ENCODE measurements at regions not wholly inside any gene's neighbourhood (a gene's known extent, or its start where the extent isn't known, plus 50 kb on each side); places are given as distances from the start of the nearest gene placed in this dataset.

DNA sequence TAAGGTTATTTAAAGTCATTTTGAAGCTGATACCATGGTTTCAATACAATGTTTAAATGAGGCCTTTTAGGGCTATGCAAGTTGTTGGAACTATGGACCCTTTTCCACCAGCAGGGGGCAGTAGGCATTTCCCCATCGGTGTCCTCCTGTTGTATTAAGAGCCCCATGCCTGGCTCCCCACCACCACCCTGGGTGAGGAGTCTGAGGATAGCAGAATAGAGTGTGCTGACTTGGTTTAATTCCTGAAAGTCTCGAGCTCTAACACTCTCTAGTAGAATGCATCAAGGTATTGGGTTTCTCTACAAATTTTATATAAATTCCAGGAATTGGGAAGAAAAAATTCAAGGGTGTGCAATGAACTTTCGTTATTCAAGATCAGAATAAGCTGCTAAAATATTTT, 234.8 kb upstream of the JADE1 start:
- Histone ChIP-seq H3K27ac (ENCODE audit: extremely low read depth, low read depth, low read length) (no peak overlapping the region), H3K9me3 (ENCODE audit: control insufficient read depth, insufficient read depth, low read depth, low read length) (no peaks in the 10 kb centered on the region), H3K36me3 (ENCODE audit: control insufficient read depth in 2 of 2, insufficient read depth in 1 of 2, low read length in 2 of 2) (no peaks in the 10 kb centered on the region), H3K4me3 (ENCODE audit: low read depth, low read length) (no peak overlapping the region), H3K4me1 (ENCODE audit: control insufficient read depth, insufficient read depth, low read length) (no peaks in the 10 kb centered on the region)
- ChIA-PET POLR2A (interaction anchor here (1.4 kb wide), 1 partner anchor 237 kb away, joined by 3 read pairs; no protein-coding TSS in a partner anchor), CTCF (interaction anchor here (0.5 to 2.0 kb wide), 28 partner anchors 9 to 460 kb away, joined by 3 to 8 read pairs (median 4); no protein-coding TSS in a partner anchor)
- no peak for TF ChIP-seq MZF1 (tag by site-specific recombination; IDR thresholded peaks at IDR 0.05; ENCODE audit: borderline replicate concordance)
- TF ChIP-seq ZNF311 (tag by site-specific recombination; IDR thresholded peaks at IDR 0.05; ENCODE audit: borderline replicate concordance), result no peak
- peak; percentile 36 for TF ChIP-seq ZNF654 (tag by site-specific recombination; IDR thresholded peaks at IDR 0.05; ENCODE audit: low read depth)
- TF ChIP-seq ZNF239 (tag by site-specific recombination; IDR thresholded peaks at IDR 0.05), result no peak

GRCh38 chr4:128573781-128574508, 235.6 kb upstream of the JADE1 start:
- POLR2A ChIA-PET, result no interaction called here

GRCh38 chr4:128572778-128573241, 236.7 kb upstream of the JADE1 start:
- Histone ChIP-seq H3K27ac (ENCODE audit: extremely low read depth, low read depth, low read length) (no peak overlapping the region), H3K36me3 (ENCODE audit: control insufficient read depth in 2 of 2, insufficient read depth in 1 of 2, low read length in 2 of 2) (no peaks in the 10 kb centered on the region), H3K9me3 (ENCODE audit: control insufficient read depth, insufficient read depth, low read depth, low read length) (no peaks in the 10 kb centered on the region), H3K4me1 (ENCODE audit: control insufficient read depth, insufficient read depth, low read length) (no peaks in the 10 kb centered on the region), H3K4me3 (ENCODE audit: low read depth, low read length) (no peak overlapping the region)
- POLR2A ChIA-PET, result no interaction called here
- CTCF ChIA-PET, result interaction anchor here (0.7 to 2.0 kb wide), 3 partner anchors 21 to 119 kb away, joined by 3 to 7 read pairs (median 4); no protein-coding TSS in a partner anchor
- TF ChIP-seq SCRT2 (tag by site-specific recombination; IDR thresholded peaks at IDR 0.05) (no peak), ZBTB48 (tag by site-specific recombination; IDR thresholded peaks at IDR 0.05) (no peak), ZNF777 (tag by site-specific recombination; IDR thresholded peaks at IDR 0.05; ENCODE audit: borderline replicate concordance) (no peak), OVOL3 (tag by site-specific recombination; IDR thresholded peaks at IDR 0.05) (no peak), ZNF433 (tag by site-specific recombination; IDR thresholded peaks at IDR 0.05; ENCODE audit: low read depth) (no peak), ZNF555 (tag by site-specific recombination; conservative IDR thresholded peaks at IDR 0.05) (no peak), ZNF2 (tag by site-specific recombination; IDR thresholded peaks at IDR 0.05) (no peak)
- TF ChIP-seq, protein P1, sequence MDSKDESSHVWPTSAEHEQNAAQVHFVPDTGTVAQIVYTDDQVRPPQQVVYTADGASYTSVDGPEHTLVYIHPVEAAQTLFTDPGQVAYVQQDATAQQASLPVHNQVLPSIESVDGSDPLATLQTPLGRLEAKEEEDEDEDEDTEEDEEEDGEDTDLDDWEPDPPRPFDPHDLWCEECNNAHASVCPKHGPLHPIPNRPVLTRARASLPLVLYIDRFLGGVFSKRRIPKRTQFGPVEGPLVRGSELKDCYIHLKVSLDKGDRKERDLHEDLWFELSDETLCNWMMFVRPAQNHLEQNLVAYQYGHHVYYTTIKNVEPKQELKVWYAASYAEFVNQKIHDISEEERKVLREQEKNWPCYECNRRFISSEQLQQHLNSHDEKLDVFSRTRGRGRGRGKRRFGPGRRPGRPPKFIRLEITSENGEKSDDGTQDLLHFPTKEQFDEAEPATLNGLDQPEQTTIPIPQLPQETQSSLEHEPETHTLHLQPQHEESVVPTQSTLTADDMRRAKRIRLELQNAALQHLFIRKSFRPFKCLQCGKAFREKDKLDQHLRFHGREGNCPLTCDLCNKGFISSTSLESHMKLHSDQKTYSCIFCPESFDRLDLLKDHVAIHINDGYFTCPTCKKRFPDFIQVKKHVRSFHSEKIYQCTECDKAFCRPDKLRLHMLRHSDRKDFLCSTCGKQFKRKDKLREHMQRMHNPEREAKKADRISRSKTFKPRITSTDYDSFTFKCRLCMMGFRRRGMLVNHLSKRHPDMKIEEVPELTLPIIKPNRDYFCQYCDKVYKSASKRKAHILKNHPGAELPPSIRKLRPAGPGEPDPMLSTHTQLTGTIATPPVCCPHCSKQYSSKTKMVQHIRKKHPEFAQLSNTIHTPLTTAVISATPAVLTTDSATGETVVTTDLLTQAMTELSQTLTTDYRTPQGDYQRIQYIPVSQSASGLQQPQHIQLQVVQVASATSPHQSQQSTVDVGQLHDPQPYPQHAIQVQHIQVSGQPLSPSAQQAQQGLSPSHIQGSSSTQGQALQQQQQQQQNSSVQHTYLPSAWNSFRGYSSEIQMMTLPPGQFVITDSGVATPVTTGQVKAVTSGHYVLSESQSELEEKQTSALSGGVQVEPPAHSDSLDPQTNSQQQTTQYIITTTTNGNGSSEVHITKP (tag by site-specific recombination; IDR thresholded peaks at IDR 0.05), result no peak

More at GRCh38 chr4:128573781-128574508, 235.6 kb upstream of the JADE1 start:
- H3K27ac ChIP-seq (ENCODE audit: extremely low read depth, low read depth, low read length), result no peak overlapping the region
- no peak overlapping the region for H3K4me3 ChIP-seq (ENCODE audit: low read depth, low read length)
- no peaks in the 10 kb centered on the region for H3K4me1 ChIP-seq (ENCODE audit: control insufficient read depth, insufficient read depth, low read length)
- CTCF ChIA-PET, result interaction anchor here (0.5 to 2.0 kb wide), 25 partner anchors 8 to 460 kb away, joined by 3 to 8 read pairs (median 4); no protein-coding TSS in a partner anchor
- H3K9me3 ChIP-seq (ENCODE audit: control insufficient read depth, insufficient read depth, low read depth, low read length), result no peaks in the 10 kb centered on the region
- no peaks in the 10 kb centered on the region for H3K36me3 ChIP-seq (ENCODE audit: control insufficient read depth in 2 of 2, insufficient read depth in 1 of 2, low read length in 2 of 2)
- no peak for TF ChIP-seq ZNF544 (tag by site-specific recombination; IDR thresholded peaks at IDR 0.05)
- TF ChIP-seq ZNF202 (tag by site-specific recombination; IDR thresholded peaks at IDR 0.05; ENCODE audit: borderline replicate concordance), result no peak

- ChIA-PET CTCF (no interaction called here), POLR2A (no interaction called here)
- no peak overlapping the region for H3K27ac ChIP-seq (ENCODE audit: extremely low read depth, low read depth, low read length)
- H3K36me3 ChIP-seq (ENCODE audit: control insufficient read depth in 2 of 2, insufficient read depth in 1 of 2, low read length in 2 of 2), result no peaks in the 10 kb centered on the region
- H3K9me3 ChIP-seq (ENCODE audit: control insufficient read depth, insufficient read depth, low read depth, low read length), result no peaks in the 10 kb centered on the region
- no peak overlapping the region for H3K4me3 ChIP-seq (ENCODE audit: low read depth, low read length)
- no peaks in the 10 kb centered on the region for H3K4me1 ChIP-seq (ENCODE audit: control insufficient read depth, insufficient read depth, low read length)
- TF ChIP-seq ZNF707 (tag by site-specific recombination; IDR thresholded peaks at IDR 0.05), result no peak
- no peak for TF ChIP-seq ZBTB1 (tag by site-specific recombination; IDR thresholded peaks at IDR 0.05)
- TF ChIP-seq SP2 (tag by site-specific recombination; IDR thresholded peaks at IDR 0.05), result no peak
- TF ChIP-seq, protein P2, sequence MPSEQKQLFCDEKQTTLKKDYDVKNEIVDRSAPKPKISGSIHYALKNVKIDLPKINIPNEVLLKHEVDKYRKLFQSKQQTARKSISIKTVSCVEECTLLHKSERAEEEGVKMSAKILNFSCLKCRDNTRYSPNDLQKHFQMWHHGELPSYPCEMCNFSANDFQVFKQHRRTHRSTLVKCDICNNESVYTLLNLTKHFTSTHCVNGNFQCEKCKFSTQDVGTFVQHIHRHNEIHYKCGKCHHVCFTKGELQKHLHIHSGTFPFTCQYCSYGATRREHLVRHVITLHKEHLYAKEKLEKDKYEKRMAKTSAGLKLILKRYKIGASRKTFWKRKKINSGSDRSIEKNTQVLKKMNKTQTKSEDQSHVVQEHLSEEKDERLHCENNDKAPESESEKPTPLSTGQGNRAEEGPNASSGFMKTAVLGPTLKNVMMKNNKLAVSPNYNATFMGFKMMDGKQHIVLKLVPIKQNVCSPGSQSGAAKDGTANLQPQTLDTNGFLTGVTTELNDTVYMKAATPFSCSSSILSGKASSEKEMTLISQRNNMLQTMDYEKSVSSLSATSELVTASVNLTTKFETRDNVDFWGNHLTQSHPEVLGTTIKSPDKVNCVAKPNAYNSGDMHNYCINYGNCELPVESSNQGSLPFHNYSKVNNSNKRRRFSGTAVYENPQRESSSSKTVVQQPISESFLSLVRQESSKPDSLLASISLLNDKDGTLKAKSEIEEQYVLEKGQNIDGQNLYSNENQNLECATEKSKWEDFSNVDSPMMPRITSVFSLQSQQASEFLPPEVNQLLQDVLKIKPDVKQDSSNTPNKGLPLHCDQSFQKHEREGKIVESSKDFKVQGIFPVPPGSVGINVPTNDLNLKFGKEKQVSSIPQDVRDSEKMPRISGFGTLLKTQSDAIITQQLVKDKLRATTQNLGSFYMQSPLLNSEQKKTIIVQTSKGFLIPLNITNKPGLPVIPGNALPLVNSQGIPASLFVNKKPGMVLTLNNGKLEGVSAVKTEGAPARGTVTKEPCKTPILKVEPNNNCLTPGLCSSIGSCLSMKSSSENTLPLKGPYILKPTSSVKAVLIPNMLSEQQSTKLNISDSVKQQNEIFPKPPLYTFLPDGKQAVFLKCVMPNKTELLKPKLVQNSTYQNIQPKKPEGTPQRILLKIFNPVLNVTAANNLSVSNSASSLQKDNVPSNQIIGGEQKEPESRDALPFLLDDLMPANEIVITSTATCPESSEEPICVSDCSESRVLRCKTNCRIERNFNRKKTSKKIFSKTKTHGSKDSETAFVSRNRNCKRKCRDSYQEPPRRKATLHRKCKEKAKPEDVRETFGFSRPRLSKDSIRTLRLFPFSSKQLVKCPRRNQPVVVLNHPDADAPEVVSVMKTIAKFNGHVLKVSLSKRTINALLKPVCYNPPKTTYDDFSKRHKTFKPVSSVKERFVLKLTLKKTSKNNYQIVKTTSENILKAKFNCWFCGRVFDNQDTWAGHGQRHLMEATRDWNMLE (tag by site-specific recombination; conservative IDR thresholded peaks at IDR 0.05; ENCODE audit: low read depth), result no peak
Measured at GRCh38 chr4:128571747-128572146, 237.8 kb upstream of the JADE1 start.

Data from HEK293 (cell line).